Endothelial cell of umbilical vein (primary cell): ENCODE measurements at regions not wholly inside any gene's neighbourhood (a gene's known extent, or its start where the extent isn't known, plus 50 kb on each side); places are given as distances from the start of the nearest gene placed in this dataset.

Source experiments
- BruUV-seq: library from RNA; stranded (reverse); fragments of 400-500 nt; replicated peaks from 2 replicates; lab custom pipeline; 2021; lab: Mats Ljungman, UMichigan
- CTCF ChIA-PET: fragments of 300-600, 350-600 bp; sonication (Branson Sonifier 250); formaldehyde crosslinking; loops from one replicate; lab custom pipeline; 2021; ENCODE audit warnings: antibody characterized with exemption, inconsistent platforms; lab: Charles Lee
- POLR2A ChIA-PET: fragments of 300-600, 350-600 bp; sonication (Branson Sonifier 250); formaldehyde crosslinking; loops from one replicate; lab custom pipeline; 2021; ENCODE audit warnings: antibody characterized with exemption, inconsistent platforms; lab: Charles Lee
- DNase-seq: peaks from one replicate; pipeline ENCODE4 v3.0.0-alpha.2; 2011; ENCODE audit warnings: low read depth, low spot score
- FAIRE-seq: peaks from 2 replicates; lab custom pipeline; 2011; peaks lifted over from hg19 to GRCh38; lab: Jason Lieb, UNC
- H2AFZ ChIP-seq: 2 replicates; pipeline ENCODE4 v1.6.0; 2012; ENCODE audit warnings: low read depth, low read length, control low read depth, inconsistent platforms
- H3K27ac ChIP-seq: 2 replicates; pipeline ENCODE4 v1.5.1; 2011; ENCODE audit warnings: low read depth, mild to moderate bottlenecking, control low read depth, low read length, moderate library complexity; ENCODE audit not compliant: insufficient read depth
- H3K27me3 ChIP-seq, 2 experiments: 2 replicates each; pipeline versions ENCODE4 v1.6.0 to v1.6.1; 2011; ENCODE audit warnings: low read length in 2 of 2, mixed read lengths in 1 of 2; ENCODE audit not compliant: control insufficient read depth in 2 of 2, insufficient read depth in 2 of 2
- H3K36me3 ChIP-seq, 2 experiments: 2 replicates in 1 of 2; 3 replicates in 1 of 2; pipeline ENCODE4 v1.5.1; 2011; ENCODE audit warnings: low read length in 2 of 2, mild to moderate bottlenecking in 1 of 2, moderate library complexity in 1 of 2; ENCODE audit not compliant: control insufficient read depth in 2 of 2, insufficient read depth in 2 of 2; ENCODE audit errors: extremely low read depth in 1 of 2
- H3K4me1 ChIP-seq: 3 replicates; pipeline ENCODE4 v1.5.1; 2011; ENCODE audit warnings: mild to moderate bottlenecking, low read length; ENCODE audit not compliant: control insufficient read depth, insufficient read depth; ENCODE audit errors: extremely low read depth
- H3K4me2 ChIP-seq: 2 replicates; pipeline ENCODE4 v1.6.1; 2011; ENCODE audit warnings: low read length, control low read depth, mixed read lengths; ENCODE audit not compliant: insufficient read depth
- H3K4me3 ChIP-seq, 3 experiments: fragments of 200-600 bp in 1 of 3; sonication (generic), shearing (Covaris generic) in 1 of 3; replicated peaks in 1 of 3; 2 replicates each; pipeline ENCODE4 v1.5.1; 2011 to 2016; ENCODE audit warnings: control low read depth in 3 of 3, low read length in 3 of 3, mild to moderate bottlenecking in 2 of 3, inconsistent platforms in 1 of 3, low read depth in 1 of 3, moderate library complexity in 1 of 3; ENCODE audit not compliant: insufficient read depth in 1 of 3
- H3K79me2 ChIP-seq: 2 replicates; pipeline ENCODE4 v1.6.0; 2012; ENCODE audit warnings: low read length, inconsistent platforms; ENCODE audit not compliant: control insufficient read depth, insufficient read depth
- H3K9ac ChIP-seq: replicated peaks from 2 replicates; pipeline ENCODE3; 2011; ENCODE audit warnings: low read length, control low read depth; ENCODE audit not compliant: insufficient read depth; ENCODE audit errors: extremely low read depth
- H3K9me1 ChIP-seq: replicated peaks from 3 replicates; pipeline ENCODE4 v1.6.0; 2011; ENCODE audit warnings: mild to moderate bottlenecking, low read length; ENCODE audit not compliant: control insufficient read depth, insufficient read depth; ENCODE audit errors: extremely low read depth
- H3K9me3 ChIP-seq: replicated peaks from 2 replicates; pipeline ENCODE4 v1.5.1; 2012; ENCODE audit warnings: low read length, inconsistent platforms; ENCODE audit not compliant: control insufficient read depth, insufficient read depth
- H4K20me1 ChIP-seq: replicated peaks from 2 replicates; pipeline ENCODE3; 2011; ENCODE audit warnings: mild to moderate bottlenecking, low read length; ENCODE audit not compliant: control insufficient read depth, insufficient read depth; ENCODE audit errors: extremely low read depth
- EZH2 ChIP-seq: IDR thresholded peaks from 2 replicates; pipeline ENCODE4 v1.6.1; 2012; ENCODE audit warnings: borderline replicate concordance, low read depth, mild to moderate bottlenecking, moderate library complexity, low read length, inconsistent platforms; ENCODE audit not compliant: severe bottlenecking
- FOS ChIP-seq: IDR thresholded peaks from 2 replicates; pipeline ENCODE4 v1.6.1; 2011; ENCODE audit warnings: mild to moderate bottlenecking, low read length, moderate library complexity, borderline replicate concordance; ENCODE audit not compliant: insufficient read depth
- GATA2 ChIP-seq: IDR thresholded peaks from 2 replicates; pipeline ENCODE4 v1.7.0; 2011; ENCODE audit warnings: low read depth, mild to moderate bottlenecking, moderate library complexity, mixed read lengths, low read length; ENCODE audit not compliant: insufficient read length, insufficient read depth
- JUN ChIP-seq: IDR thresholded peaks from 2 replicates; pipeline ENCODE4 v1.6.1; 2011; ENCODE audit warnings: borderline replicate concordance, low read depth; ENCODE audit not compliant: insufficient read length, insufficient read depth
- MYC ChIP-seq: IDR thresholded peaks from one replicate; pipeline ENCODE4 v1.6.1; 2011; ENCODE audit warnings: mild to moderate bottlenecking, low read depth, low read length
- POLR2A ChIP-seq: IDR thresholded peaks from 2 replicates; pipeline ENCODE4 v1.6.1; 2012; ENCODE audit warnings: low read depth, mild to moderate bottlenecking, control low read depth, low read length
- POLR2AphosphoS5 ChIP-seq: IDR thresholded peaks from 2 replicates; pipeline ENCODE4 v1.6.1; 2012; ENCODE audit warnings: low read depth, mild to moderate bottlenecking, control low read depth, low read length, moderate library complexity; ENCODE audit not compliant: insufficient read depth
- dilution Hi-C: fragments of 300-500 bp; cut with MboI; formaldehyde crosslinking; loops from one replicate; pipeline ENCODE4 v1.15.0; 2019; ENCODE audit warnings: low sequenced_read_pairs; ENCODE audit not compliant: extremely low pct_ligation_motif_present
- intact Hi-C: fragments of 100-400 bp; cut with micrococcal nuclease; formaldehyde crosslinking; loops from one replicate; pipeline ENCODE4 v1.10.0; 2022
- TF ChIP-seq, protein P1 (sequence below): IDR thresholded peaks from 2 replicates; pipeline ENCODE4 v1.6.1; 2011; ENCODE audit not compliant: insufficient read depth, insufficient read length
- TF ChIP-seq, protein P2 (sequence below), 2 donors: IDR thresholded peaks; 1 replicate in 1 of 2; 2 replicates in 1 of 2; pipeline ENCODE4 v1.5.1; 2011; ENCODE audit warnings: low read length in 2 of 2, mild to moderate bottlenecking in 2 of 2, moderate library complexity in 2 of 2, control low read depth in 1 of 2, inconsistent platforms in 1 of 2, low read depth in 1 of 2; ENCODE audit not compliant: insufficient read depth in 1 of 2; ENCODE audit errors: extremely low read depth in 1 of 2

DNA sequence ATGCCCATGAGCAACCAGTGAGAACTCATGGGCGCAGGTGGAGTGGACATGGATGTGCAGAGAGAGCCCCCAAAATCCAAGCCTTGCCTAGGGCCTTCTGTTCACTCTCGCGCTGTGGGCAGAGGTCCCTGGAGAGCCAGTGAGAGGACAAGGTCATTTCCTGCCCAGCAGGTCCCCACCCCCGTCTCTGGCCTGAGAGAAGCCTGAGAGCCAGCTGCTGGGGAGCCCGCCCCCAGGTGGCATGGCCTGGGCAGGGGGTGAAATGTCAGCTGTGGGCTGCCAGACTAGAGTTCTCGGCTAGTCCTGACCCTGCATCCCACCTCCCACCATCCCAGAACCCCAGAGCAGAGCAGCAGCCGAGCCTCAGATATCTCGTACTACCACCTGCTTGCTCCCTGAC lies 85.3 kb downstream of the BARX1 start:
- Histone ChIP-seq H2AFZ (no peak overlapping the region), H3K36me3 (no peaks in the 10 kb centered on the region), H3K79me2 (no peaks in the 10 kb centered on the region), H4K20me1 (no peaks in the 10 kb centered on the region), H3K9ac (no peak overlapping the region), H3K27ac (no peak overlapping the region), H3K9me1 (no peaks in the 10 kb centered on the region), H3K9me3 (no peaks in the 10 kb centered on the region), H3K4me2 (no peak overlapping the region), H3K4me1 (no peaks in the 10 kb centered on the region), H3K27me3 (no peaks in the 10 kb centered on the region), H3K4me3 (no peak overlapping the region)
- no TSS peak for BruUV-seq
- DNase-seq (no peak), FAIRE-seq (no peak)
- ChIA-PET CTCF (no interaction called here), POLR2A (no interaction called here)
- TF ChIP-seq POLR2AphosphoS5 (no peak), JUN (no peak), MYC (no peak), EZH2 (no peak), GATA2 (no peak), POLR2A (no peak), FOS (no peak)
- TF ChIP-seq, protein P1, sequence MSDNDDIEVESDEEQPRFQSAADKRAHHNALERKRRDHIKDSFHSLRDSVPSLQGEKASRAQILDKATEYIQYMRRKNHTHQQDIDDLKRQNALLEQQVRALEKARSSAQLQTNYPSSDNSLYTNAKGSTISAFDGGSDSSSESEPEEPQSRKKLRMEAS: no peak
- TF ChIP-seq, protein P2, sequence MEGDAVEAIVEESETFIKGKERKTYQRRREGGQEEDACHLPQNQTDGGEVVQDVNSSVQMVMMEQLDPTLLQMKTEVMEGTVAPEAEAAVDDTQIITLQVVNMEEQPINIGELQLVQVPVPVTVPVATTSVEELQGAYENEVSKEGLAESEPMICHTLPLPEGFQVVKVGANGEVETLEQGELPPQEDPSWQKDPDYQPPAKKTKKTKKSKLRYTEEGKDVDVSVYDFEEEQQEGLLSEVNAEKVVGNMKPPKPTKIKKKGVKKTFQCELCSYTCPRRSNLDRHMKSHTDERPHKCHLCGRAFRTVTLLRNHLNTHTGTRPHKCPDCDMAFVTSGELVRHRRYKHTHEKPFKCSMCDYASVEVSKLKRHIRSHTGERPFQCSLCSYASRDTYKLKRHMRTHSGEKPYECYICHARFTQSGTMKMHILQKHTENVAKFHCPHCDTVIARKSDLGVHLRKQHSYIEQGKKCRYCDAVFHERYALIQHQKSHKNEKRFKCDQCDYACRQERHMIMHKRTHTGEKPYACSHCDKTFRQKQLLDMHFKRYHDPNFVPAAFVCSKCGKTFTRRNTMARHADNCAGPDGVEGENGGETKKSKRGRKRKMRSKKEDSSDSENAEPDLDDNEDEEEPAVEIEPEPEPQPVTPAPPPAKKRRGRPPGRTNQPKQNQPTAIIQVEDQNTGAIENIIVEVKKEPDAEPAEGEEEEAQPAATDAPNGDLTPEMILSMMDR (IDR thresholded peaks at IDR 0.05; ENCODE audit: extremely low read depth in 1 of 2, insufficient read depth in 1 of 2, low read depth in 1 of 2, low read length in 2 of 2): no peak
- dilution Hi-C loops (no loop called here), intact Hi-C loops (no loop called here)
